SKM-1 treated with dmso at 0.1 percent for 144 hours (cell line): ENCODE measurements at regions not wholly inside any gene's neighbourhood (a gene's known extent, or its start where the extent isn't known, plus 50 kb on each side); places are given as distances from the start of the nearest gene placed in this dataset.
"Not testable (repeated sequence)": the region's sequence is repeated elsewhere in the genome, so short reads cannot be mapped to it uniquely, and the experiment has no call there.

Source experiments
- DNase-seq: peaks from one replicate; lab custom pipeline; 2025; ENCODE audit not compliant: unreplicated experiment; lab: John Stamatoyannopoulos, UW

DNA sequence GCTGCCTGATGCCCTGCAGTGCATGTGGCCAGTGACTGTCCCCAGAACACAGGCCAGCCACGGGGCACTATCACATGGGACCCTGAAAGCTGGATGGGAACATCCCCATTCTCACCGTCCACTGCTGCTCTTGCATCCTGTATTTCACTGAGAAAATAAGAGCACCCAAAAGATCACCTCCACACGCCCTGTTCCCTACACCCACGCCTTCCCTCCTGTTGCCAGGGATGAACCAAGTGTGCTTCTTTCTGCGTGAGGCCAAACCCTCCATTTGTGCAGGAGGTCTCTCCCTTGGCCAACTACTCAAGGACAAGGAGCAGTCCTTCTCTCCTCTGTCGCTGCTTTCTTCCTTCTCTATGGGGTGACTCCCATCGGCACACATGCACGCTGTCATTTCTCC lies 118.3 kb downstream of the LRRC37A3 start:
- not testable (repeated sequence) for DNase-seq

- not testable (repeated sequence) for DNase-seq
These were observed 118.8 kb downstream of the LRRC37A3 start for GRCh38 chr17:64800361-64800895.

DNA sequence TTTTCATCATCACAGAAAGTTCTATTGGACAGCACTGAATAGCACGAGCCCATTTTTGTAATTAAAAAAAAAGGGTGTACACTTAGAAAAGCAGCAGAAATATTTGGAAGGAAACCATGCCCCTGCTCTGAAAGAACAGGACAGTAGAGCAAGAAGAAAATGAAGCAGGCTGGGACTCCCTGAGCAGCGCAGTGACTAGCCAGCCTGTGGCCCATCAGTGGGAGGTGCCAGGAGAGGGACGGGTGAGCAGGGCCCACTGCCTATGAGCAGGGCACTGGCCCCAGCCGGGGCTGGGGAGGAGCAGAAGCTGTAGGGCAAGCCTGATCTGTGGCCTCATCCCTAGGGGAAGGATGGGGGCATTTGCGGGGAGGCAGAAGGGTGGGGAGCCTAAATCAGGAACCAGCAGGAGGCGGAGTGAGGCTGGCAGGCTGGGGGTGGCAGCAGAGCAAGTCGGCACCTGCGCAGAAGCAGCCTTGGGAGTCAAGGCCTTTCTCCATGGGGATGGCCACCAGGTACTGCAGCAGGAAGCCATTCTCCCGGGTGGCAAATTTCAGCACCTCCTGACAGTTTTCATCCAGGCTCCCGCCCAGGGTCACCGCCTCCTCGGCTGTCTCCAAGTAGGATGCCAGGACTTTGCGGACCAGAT lies 119.6 kb downstream of the LRRC37A3 start:
- DNase-seq: not testable (repeated sequence)

DNA sequence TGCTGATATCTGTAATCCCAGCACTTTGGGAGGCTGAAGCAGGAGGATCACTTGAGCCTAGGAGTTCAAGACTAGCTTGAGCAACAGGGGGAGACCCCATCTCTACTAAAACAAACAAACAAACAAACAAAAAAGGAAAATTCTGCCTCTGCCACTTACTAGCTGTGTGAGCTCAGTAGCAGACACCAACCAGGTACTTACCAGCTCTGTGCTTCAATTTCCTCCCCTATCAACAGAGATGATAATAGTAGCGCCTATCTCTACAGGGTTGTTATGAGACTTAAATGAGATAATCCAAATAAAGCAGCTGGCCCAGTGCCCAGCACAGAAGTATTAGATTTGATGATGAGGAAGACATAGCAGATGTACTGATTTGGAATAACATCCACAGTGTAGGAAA lies 120.3 kb downstream of the LRRC37A3 start:
- DNase-seq: not testable (repeated sequence)

GRCh38 chr17:64798489-64798790 lies 120.8 kb downstream of the LRRC37A3 start:
- DNase-seq: not testable (repeated sequence)

DNA sequence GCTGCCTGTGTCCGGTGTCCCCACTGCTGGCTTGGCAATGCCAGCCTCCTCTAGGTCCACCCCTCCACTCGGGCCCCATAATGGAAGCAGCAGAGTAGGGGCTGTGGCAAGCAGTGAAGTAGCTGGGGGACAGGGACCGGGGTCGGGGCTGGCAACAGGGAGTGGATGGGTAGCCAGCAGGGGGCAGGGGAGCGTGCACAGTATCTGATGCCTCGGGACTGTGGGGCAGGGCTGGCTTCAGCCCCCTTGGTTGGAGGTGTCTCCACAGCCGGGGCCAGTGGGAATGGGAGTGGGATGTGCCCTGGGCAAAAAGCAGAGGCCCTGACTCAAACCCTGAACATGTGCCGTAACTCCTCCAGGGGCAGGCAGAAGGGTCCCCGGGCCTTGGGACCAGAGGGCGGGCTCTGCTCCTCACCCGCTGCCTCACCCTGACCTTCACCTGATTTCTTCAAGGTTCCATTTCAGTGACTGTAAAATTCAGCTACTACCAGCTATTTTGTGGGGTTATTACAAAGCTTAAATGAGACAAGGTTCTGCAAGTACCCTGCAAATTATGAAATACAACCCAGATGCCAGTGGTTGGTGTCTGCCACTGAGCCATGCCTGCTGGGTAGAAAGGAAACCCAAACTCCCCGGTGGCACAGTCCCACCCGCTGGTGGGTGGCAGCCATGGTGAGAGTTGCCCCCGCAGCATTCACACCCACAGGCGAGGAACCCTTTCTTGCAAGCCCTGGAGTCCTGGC lies 121.4 kb downstream of the LRRC37A3 start:
- not testable (repeated sequence) for DNase-seq

DNA sequence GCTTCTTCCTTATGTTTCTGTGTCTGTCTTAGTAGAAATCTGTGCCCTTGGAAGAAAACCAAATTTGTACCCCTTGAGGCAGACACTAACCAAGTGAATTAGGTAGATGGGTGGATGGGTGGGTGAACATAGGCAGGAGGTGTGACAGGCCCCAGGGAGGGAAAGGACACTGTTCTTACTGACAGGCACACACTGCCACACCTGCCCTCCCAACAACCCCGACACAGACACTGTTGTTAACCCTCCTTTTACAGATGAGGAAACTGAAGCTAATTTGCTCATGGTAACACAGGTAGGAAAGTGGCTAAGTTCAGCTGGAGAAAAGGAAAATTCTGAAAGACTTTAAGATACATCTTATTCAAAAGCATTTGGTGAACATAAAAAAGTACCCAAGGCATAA lies 123.9 kb downstream of the LRRC37A3 start:
- DNase-seq: not testable (repeated sequence)

GRCh38 chr17:64794548-64795274 lies 124.6 kb downstream of the LRRC37A3 start:
- not testable (repeated sequence) for DNase-seq

DNA sequence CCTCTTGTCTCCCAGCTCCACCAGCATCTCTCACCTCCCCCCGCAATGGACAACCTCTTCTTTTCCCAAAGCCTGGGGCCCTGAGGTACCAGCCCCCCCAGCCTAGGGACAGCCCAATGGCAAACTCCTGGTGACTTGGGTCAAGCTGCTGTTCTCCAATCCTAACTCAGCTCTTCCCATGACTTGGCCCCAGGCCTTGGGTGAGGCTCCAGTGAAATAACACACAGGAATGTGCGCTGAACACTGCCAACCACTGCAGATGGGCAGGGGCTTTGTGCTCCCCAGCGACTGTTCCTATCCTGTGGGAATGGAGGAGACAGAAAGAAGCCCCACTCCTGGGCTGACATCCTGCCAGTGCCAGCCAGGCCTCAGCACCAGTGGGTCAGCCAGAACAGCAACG lies 125.2 kb downstream of the LRRC37A3 start:
- not testable (repeated sequence) for DNase-seq

GRCh38 chr17:64792793-64793575 lies 126.3 kb downstream of the LRRC37A3 start:
- DNase-seq: peak; percentile 13

DNA sequence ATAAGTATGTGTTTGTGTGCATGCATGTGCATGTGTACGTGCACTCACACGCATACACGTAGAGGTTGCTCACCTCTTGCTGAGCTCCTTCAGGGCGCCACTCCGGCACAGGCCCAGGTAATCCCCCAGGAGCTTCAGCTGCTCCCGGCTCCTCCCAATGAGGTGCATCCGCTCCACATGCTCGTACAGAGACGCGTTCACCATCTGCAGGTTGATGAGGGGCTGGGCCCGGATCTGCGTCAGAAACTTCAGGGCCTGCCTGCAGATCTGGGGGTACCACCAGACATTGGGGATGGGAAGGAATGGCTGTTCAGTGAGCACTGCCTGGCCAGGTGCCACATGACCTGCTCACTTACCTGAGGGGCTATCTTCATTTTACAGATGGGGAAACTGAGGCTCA lies 127.0 kb downstream of the LRRC37A3 start:
- DNase-seq: not testable (repeated sequence)

DNA sequence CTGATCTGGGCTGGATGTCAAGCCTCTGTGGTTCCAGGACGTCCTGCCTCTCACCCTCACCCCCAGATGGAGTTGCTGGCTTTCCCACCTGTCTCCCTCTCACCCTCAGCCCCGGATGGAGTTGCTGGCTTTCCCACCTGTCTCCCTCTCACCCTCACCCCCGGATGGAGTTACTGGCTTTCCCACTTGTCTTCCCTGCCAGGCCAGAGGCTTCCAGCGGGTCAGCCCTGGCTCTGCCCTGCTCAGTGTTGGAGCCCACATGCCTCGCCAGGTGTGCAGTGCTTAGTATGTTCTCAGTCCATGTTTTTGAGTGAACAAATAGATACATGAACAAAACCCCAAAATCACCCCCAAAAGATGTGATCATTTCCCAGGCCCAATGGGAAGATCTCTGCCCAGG lies 127.6 kb downstream of the LRRC37A3 start:
- DNase-seq: not testable (repeated sequence)

GRCh38 chr17:64791226-64791625 lies 128.1 kb downstream of the LRRC37A3 start:
- not testable (repeated sequence) for DNase-seq

GRCh38 chr17:64790690-64791089 lies 128.6 kb upstream of the SMURF2 start:
- not testable (repeated sequence) for DNase-seq

DNA sequence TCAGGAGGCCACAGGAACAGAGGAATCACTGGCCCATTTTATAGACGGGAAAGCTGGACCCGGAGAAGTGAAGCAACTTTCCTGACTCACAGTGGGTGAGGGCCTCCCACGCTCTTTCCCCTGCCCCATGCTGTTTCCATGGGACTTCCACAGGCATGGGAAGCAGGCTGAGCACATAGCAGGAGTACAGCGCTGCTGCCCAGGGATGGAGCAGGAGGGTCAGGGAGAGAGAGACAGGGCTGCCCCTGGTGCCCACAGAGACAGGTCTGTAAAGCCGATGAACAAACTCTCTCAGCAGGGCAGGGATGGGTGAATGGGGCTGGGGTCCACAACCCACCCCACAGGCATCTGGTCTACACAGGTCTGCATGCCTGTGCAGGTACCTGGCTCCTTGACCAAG lies 128.1 kb upstream of the SMURF2 start:
- not testable (repeated sequence) for DNase-seq

DNA sequence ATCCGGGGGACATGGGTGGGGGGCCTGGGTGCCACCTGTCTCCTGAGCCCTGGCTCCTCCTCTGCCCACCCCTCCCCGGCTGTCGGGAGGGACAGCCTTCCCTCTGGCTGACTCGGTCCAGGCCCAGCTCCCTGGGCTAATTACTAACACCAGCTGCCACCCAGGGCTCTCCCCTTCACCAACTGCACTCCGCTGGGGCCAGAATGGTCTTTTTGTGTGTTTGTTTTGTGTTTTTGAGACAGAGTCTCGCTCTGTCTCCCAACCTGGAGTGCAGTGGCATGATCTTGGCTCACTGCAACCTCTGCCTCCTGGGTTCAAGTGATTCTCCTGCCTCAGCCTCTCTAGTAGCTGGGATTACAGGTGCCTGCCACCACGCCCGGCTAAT lies 126.9 kb upstream of the SMURF2 start:
- not testable (repeated sequence) for DNase-seq

DNA sequence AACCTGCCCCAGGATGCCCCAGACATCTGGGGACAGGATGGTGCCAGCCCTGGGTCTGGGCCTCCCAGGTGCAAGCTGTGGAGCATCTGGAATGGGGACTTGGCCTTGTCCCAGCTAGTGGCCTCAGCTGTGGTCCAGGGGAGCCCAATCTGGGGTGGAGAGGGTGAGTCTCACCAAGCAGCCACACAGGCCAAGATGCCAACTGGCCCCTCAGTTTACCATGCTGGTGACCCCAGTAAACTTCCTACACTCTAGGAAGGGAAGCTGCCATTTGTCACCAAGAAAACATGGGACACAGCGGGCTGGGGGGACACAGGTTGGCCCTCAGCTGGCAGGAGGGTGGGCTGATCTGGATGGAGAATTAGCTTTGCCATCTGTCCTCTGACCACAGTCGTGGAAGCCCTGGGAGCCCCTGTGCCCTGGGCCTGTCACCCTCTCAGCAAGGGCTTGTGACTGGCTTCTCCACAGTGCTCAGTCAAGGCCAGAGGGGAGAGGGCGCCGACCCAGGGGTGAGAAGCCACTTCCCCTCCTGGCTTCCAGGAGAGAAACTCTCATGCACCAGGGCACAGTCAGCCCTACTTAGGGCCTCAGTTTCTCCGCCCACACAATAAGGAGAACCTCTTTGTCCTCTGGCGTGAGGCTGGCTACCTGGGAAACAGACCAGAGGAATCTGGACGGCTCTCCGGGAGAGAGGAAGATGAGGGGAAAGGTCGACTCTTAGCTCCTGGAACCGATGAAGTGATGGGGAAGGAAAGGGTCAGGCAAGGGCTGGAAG lies 126.4 kb upstream of the SMURF2 start:
- no peak for DNase-seq

DNA sequence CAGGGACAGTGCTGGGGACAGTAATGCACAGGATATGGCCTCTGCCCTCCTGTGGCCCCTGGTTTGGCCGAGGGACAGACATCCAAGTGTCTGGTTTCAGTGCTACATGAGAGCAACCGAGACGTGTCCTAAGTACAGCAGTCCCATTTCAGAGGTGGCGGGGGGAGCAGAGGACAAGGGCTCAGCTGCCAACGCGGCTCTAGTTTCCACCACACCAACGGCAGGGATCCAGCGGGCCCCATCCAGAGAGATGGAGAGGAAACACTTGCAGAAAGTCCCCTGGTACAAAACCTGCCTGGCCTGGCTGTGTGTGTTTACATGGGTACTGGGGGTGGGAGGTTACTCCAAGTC lies 125.8 kb upstream of the SMURF2 start:
- DNase-seq: no peak

- DNase-seq: no peak
These were observed 125.3 kb upstream of the SMURF2 start for GRCh38 chr17:64787255-64787920.

GRCh38 chr17:64786337-64786736 lies 124.2 kb upstream of the SMURF2 start:
- DNase-seq: no peak
